ENCODE measurements at regions not wholly inside any gene's neighbourhood (a gene's known extent, or its start where the extent isn't known, plus 50 kb on each side); places are given as distances from the start of the nearest gene placed in this dataset.
"Not testable (repeated sequence)": the region's sequence is repeated elsewhere in the genome, so short reads cannot be mapped to it uniquely, and the experiment has no call there.

DNA sequence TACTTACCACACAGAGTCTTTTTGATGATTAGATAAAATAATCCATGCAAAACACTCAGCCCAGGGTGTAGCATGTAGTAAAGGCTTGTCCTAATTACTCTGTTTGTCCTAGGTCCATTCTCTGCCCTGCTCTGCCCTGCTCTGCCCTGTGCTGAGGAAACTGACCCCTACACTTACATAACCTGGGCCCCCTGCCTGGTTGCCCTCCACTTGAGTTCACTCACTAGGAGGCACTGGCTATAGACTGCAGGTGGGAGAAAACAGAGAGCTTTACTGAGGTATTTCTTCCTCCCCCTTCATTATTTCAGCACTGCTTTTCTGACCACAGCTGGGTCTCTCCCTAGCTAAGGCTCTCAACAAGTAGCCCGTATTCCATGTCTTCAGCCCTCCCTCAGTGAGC, 70.9 kb upstream of the TBX18 start:
- DNase-seq = no peak
- Mint-ChIP-seq H3K4me1 (no peaks in the 10 kb centered on the region), H3K36me3 (no peaks in the 10 kb centered on the region), H3K27ac (no peak overlapping the region), H3K27me3 (no peaks in the 10 kb centered on the region), H3K4me3 (no peak overlapping the region), H3K9me3 (ENCODE audit: low read depth) (no peaks in the 10 kb centered on the region)
- CTCF ChIA-PET = no interaction called here
- ATAC-seq = no peak

GRCh38 chr6:84831924-84832323, 67.5 kb upstream of the TBX18 start:
- CTCF ChIA-PET; H3K36me3 Mint-ChIP-seq; H3K27ac Mint-ChIP-seq; H3K27me3 Mint-ChIP-seq; H3K4me3 Mint-ChIP-seq; H3K9me3 Mint-ChIP-seq (ENCODE audit: low read depth); H3K4me1 Mint-ChIP-seq; ATAC-seq; DNase-seq: not testable (repeated sequence)

GRCh38 chr6:84825461-84825860, 61.1 kb upstream of the TBX18 start:
- Mint-ChIP-seq H3K9me3 (ENCODE audit: low read depth) (peaks cover 2% of the 10 kb centered on the region), H3K27me3 (no peaks in the 10 kb centered on the region)

DNA sequence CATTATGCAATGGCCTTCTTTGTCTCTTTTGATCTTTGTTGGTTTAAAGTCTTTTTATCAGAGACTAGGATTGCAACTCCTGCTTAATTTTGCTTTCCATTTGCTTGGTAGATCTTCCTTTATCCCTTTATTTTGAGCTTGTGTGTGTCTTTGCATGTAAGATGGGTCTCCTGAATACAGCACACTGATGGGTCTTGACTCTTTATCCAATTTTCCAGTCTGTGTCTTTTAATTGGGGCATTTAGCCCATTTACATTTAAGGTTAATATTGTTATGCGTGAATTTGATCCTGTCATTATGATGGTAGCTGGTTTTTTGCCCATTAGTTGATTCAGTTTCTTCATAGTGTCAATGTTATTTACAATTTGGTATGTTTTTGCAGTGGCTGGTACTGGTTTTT, 56.9 kb upstream of the TBX18 start:
- H3K4me3 Mint-ChIP-seq; DNase-seq; H3K9me3 Mint-ChIP-seq (ENCODE audit: low read depth); ATAC-seq; H3K36me3 Mint-ChIP-seq; H3K4me1 Mint-ChIP-seq; CTCF ChIA-PET; H3K27ac Mint-ChIP-seq; H3K27me3 Mint-ChIP-seq: not testable (repeated sequence)

More at GRCh38 chr6:84825461-84825860, 61.1 kb upstream of the TBX18 start:
- Mint-ChIP-seq H3K36me3 (no peaks in the 10 kb centered on the region), H3K27ac (no peak overlapping the region), H3K4me3 (no peak overlapping the region), H3K4me1 (no peaks in the 10 kb centered on the region)
- CTCF ChIA-PET = no interaction called here
- no peak for ATAC-seq
- DNase-seq = no peak

GRCh38 chr6:84816741-84817140, 52.3 kb upstream of the TBX18 start:
- no peaks in the 10 kb centered on the region for H3K27me3 Mint-ChIP-seq
- no peaks in the 10 kb centered on the region for H3K4me1 Mint-ChIP-seq
- ATAC-seq = no peak
- H3K9me3 Mint-ChIP-seq (ENCODE audit: low read depth) = no peaks in the 10 kb centered on the region
- H3K27ac Mint-ChIP-seq = no peak overlapping the region
- no peak overlapping the region for H3K4me3 Mint-ChIP-seq
- no peak for DNase-seq
- CTCF ChIA-PET = no interaction called here
- H3K36me3 Mint-ChIP-seq = no peaks in the 10 kb centered on the region

DNA sequence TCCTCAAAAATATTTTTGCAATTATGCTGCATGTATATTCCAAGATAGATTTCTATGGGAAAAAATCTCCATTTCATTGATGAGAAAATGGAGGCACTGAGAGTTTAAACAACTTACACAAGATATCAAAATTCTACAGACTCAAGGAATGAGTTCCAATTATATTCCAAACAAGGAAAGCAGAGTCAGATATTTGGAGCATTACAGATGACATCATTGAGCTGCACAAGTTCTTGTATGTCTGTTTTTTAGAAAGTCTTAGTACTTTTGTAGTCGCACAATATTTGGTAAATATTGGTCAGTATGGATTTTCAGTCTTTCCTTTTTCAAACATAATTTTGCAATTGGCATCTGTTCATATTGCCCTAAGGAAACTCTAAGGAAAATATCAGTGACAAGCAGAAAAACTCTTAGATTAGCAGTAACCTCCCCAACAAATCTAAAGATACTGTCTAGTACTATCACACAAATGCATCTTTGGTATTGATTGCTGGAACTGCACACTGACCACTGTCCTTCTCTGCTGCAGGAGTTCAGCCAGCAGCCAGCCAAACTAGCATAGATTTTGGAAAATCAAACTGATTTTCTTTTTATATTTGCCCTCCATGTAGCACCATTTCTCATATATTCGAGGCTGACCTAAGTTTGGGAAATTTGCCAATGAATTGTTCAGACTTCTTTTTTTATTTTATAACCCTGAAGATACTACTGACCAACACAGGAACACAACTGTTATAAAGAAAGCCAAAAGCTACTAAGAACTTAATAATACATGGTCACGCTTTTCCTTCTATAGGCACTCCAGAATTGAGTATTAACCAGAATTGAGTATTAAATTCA, 51.7 kb upstream of the TBX18 start:
- Mint-ChIP-seq H3K4me3 (no peak overlapping the region), H3K4me1 (no peaks in the 10 kb centered on the region), H3K36me3 (no peaks in the 10 kb centered on the region), H3K27ac (no peak overlapping the region), H3K27me3 (no peaks in the 10 kb centered on the region), H3K9me3 (ENCODE audit: low read depth) (no peaks in the 10 kb centered on the region)
- no peak for ATAC-seq
- CTCF ChIA-PET = no interaction called here
- DNase-seq = no peak

Measured in activated CD8-positive, alpha-beta memory T cell treated with anti-CD3 and anti-CD28 coated beads, Interleukin-2, amount 10 ng/mL, durations not matched to agents 7 days and 5 days (primary cell).